ENCODE measurements at regions not wholly inside any gene's neighbourhood (a gene's known extent, or its start where the extent isn't known, plus 50 kb on each side); places are given as distances from the start of the nearest gene placed in this dataset.
A peak's percentile ranks its signal among the peaks of the same experiment; 100 is the strongest.
"Not testable (repeated sequence)": the region's sequence is repeated elsewhere in the genome, so short reads cannot be mapped to it uniquely, and the experiment has no call there.

- Histone ChIP-seq H3K36me3 (no peaks in the 10 kb centered on the region), H3K4me1 (no peaks in the 10 kb centered on the region), H3K27me3 (no peaks in the 10 kb centered on the region), H3K27ac (no peak overlapping the region), H3K9me3 (no peaks in the 10 kb centered on the region), H3K4me3 (no peak overlapping the region)
- intact Hi-C loops (cut with DNase I): no loop called here
- TF ChIP-seq POLR2A (IDR thresholded peaks at IDR 0.05): no peak
- TF ChIP-seq CTCF (IDR thresholded peaks at IDR 0.05): no peak
- ATAC-seq: no peak
- no peak for DNase-seq
- 60% methylated on average over 1 of the region's 5 CpGs for WGBS (ENCODE audit: insufficient coverage, low coverage, low lambda C conversion rate, missing lambda C conversion rate)
These were observed 102.0 kb upstream of the BNIP2 start for GRCh38 chr15:59791079-59791478.

- H3K9me3 ChIP-seq; H3K4me3 ChIP-seq; intact Hi-C loops (cut with DNase I); ATAC-seq; H3K27ac ChIP-seq; DNase-seq; H3K36me3 ChIP-seq; H3K27me3 ChIP-seq: not testable (repeated sequence)
- peaks cover 0 to 10% (median 2%) of the 10 kb centered on the region in 4 donors for H3K4me1 ChIP-seq
- WGBS (ENCODE audit: insufficient coverage, low coverage, low lambda C conversion rate, missing lambda C conversion rate): no CpG with 5 or more reads among the region's 3 CpGs
These were observed 97.3 kb upstream of the BNIP2 start for GRCh38 chr15:59786466-59786865.

GRCh38 chr15:59785981-59786380, 96.9 kb upstream of the BNIP2 start:
- H3K36me3 ChIP-seq; H3K27me3 ChIP-seq; intact Hi-C loops (cut with DNase I); H3K9me3 ChIP-seq; H3K27ac ChIP-seq; DNase-seq; ATAC-seq; H3K4me3 ChIP-seq: not testable (repeated sequence)
- WGBS (ENCODE audit: insufficient coverage, low coverage, low lambda C conversion rate, missing lambda C conversion rate): 100% methylated on average over 1 of the region's 1 CpG
- H3K4me1 ChIP-seq: peaks cover 0 to 10% (median 2%) of the 10 kb centered on the region in 4 donors

GRCh38 chr15:59783774-59784520, 94.8 kb upstream of the BNIP2 start:
- DNase-seq; ATAC-seq; intact Hi-C loops (cut with DNase I); H3K9me3 ChIP-seq; H3K4me3 ChIP-seq; H3K36me3 ChIP-seq; H3K27ac ChIP-seq; H3K27me3 ChIP-seq: not testable (repeated sequence)
- H3K4me1 ChIP-seq: peaks cover 0 to 10% (median 2%) of the 10 kb centered on the region in 4 donors
- 27% methylated on average over 6 of the region's 8 CpGs for WGBS (ENCODE audit: insufficient coverage, low coverage, low lambda C conversion rate, missing lambda C conversion rate)

- no peaks in the 10 kb centered on the region for H3K9me3 ChIP-seq
- intact Hi-C loops (cut with DNase I): no loop called here
- DNase-seq: no peak
- H3K4me3 ChIP-seq: no peak overlapping the region
- no peaks in the 10 kb centered on the region for H3K36me3 ChIP-seq
- TF ChIP-seq POLR2A (IDR thresholded peaks at IDR 0.05) (no peak), CTCF (IDR thresholded peaks at IDR 0.05) (no peak)
- ATAC-seq: no peak
- no peak overlapping the region for H3K27ac ChIP-seq
- 100% methylated on average over 1 of the region's 1 CpG for WGBS (ENCODE audit: insufficient coverage, low coverage, low lambda C conversion rate, missing lambda C conversion rate)
- peaks cover 0 to 7% (median 1%) of the 10 kb centered on the region in 4 donors for H3K4me1 ChIP-seq
- H3K27me3 ChIP-seq: no peaks in the 10 kb centered on the region
These were observed 90.0 kb upstream of the BNIP2 start for GRCh38 chr15:59779110-59779509.

GRCh38 chr15:59764775-59765174, 75.7 kb upstream of the BNIP2 start:
- Histone ChIP-seq H3K27ac (no peak overlapping the region), H3K9me3 (no peaks in the 10 kb centered on the region), H3K36me3 (no peaks in the 10 kb centered on the region), H3K4me1 (no peaks in the 10 kb centered on the region), H3K27me3 (no peaks in the 10 kb centered on the region), H3K4me3 (no peak overlapping the region)
- 27% methylated on average over 2 of the region's 2 CpGs for WGBS (ENCODE audit: insufficient coverage, low coverage, low lambda C conversion rate, missing lambda C conversion rate)
- intact Hi-C loops (cut with DNase I): no loop called here
- DNase-seq (no peak), ATAC-seq (no peak)
- TF ChIP-seq POLR2A (IDR thresholded peaks at IDR 0.05) (no peak), CTCF (IDR thresholded peaks at IDR 0.05) (peak in 3 of 4 donors; percentile 15 to 22 (median 17))

Measured in right lobe of liver (tissue), 6 donors.